ENCODE measurements at regions not wholly inside any gene's neighbourhood (a gene's known extent, or its start where the extent isn't known, plus 50 kb on each side); places are given as distances from the start of the nearest gene placed in this dataset.

DNA sequence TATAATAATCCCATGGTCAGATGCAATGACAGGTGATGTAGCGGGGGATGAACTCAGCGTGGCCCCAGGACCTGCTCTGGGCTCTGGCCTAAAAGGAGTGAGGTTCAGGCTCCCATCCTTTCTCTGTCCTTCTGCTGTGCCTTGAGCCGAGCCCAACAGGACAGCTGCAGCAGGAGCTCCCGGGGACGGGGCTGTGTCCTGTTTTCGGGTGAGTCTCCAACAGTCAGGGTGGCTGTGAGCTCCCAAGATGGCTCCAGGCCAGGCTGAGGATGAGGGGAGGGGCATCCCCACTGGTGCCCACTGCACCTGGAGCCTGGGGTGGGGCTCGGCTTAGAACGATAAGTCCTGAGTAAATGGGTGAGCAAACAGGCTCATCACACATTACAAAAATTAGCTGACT is 1385.0 kb downstream of the BRD1 start:
- DNase-seq (ENCODE audit: extremely low read depth, low read depth) = no peak
- TF ChIP-seq CTCF (IDR thresholded peaks at IDR 0.05; ENCODE audit: low read depth, low read length) = no peak

DNA sequence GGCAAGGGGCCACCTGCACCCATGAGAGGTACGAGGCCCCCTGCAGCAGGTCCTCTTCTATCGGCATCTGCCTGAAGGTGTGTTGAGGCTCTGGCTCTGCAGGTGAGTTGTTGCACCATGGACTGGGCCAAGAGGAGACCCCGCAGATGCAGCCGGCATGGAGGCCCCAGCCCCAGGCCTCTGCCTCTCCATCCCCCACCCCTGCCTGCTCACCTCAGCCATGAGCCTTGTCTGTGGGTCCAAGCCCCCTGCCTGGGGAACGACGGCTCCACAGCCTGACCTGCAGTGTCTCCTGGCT is 1386.2 kb downstream of the BRD1 start:
- no peak for DNase-seq (ENCODE audit: extremely low read depth, low read depth)
- no peak for TF ChIP-seq CTCF (IDR thresholded peaks at IDR 0.05; ENCODE audit: low read depth, low read length)

GRCh38 chr22:48440673-48441552 is 1386.8 kb downstream of the BRD1 start:
- no peak for DNase-seq (ENCODE audit: extremely low read depth, low read depth)
- no peak for TF ChIP-seq CTCF (IDR thresholded peaks at IDR 0.05; ENCODE audit: low read depth, low read length)

GRCh38 chr22:48440176-48440575 is 1387.5 kb downstream of the BRD1 start:
- no peak for TF ChIP-seq CTCF (IDR thresholded peaks at IDR 0.05; ENCODE audit: low read depth, low read length)

GRCh38 chr22:48439560-48440135 is 1388.0 kb downstream of the BRD1 start:
- no peak for DNase-seq (ENCODE audit: extremely low read depth, low read depth)
- no peak for TF ChIP-seq CTCF (IDR thresholded peaks at IDR 0.05; ENCODE audit: low read depth, low read length)

More at GRCh38 chr22:48440176-48440575, 1387.5 kb downstream of the BRD1 start:
- no peak for DNase-seq (ENCODE audit: extremely low read depth, low read depth)

DNA sequence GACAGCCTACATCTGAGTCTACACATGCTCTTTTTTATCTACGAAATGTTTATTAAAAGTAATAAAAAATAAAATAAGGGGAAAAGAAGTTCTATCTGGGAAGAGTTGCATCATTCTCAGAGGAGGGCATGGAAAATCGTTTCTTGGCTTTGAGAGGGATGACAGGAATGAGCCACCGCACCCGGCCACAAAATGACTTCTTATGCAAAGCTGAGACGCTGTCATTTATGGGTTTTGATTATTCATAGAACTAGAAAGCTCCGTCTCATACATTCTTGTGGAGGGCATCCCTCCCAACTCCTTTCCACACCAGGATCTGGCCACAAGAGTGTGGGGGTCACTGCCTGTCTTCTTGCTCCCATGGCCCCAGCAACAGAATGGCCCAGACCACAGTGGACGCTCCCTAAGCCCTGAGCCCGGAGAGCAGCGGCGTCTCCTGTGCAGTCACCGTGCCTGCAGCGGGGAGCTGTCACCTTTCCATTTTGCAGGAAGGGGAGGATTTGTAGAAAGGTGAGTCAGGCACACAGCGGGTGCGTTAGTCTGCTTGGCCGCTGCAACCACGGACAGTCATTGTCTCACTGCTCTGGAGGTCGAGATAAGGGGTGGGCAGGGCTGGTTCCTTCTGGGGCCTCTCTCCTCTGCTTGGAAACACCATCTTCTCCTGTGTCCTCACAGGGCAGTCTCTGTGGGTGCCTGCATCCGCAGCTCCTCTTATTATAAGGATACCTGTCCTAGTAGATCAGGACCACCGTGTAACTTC is 1388.7 kb downstream of the BRD1 start:
- DNase-seq (ENCODE audit: extremely low read depth, low read depth) = no peak
- TF ChIP-seq CTCF (IDR thresholded peaks at IDR 0.05; ENCODE audit: low read depth, low read length) = no peak

DNA sequence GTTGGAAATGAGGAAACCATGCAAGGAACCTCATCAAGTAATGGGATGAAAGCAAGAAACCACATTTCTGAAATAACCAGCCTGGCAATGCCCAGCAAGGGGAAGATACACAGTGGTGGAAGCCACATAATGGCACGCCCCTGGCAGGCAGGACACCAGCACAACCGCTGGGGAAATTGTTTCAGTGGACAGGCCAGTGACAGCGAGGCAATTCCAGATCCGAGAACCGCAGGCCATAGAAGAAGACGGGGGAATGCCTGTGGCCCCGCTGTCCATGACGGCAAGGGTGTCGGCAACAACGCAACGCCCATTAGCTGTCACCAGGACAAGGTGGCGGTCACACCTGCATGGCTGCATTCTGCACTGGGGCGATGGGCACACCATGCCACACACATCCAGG is 1389.6 kb downstream of the BRD1 start:
- DNase-seq (ENCODE audit: extremely low read depth, low read depth) = no peak
- no peak for TF ChIP-seq CTCF (IDR thresholded peaks at IDR 0.05; ENCODE audit: low read depth, low read length)
